ENCODE measurements at regions not wholly inside any gene's neighbourhood (a gene's known extent, or its start where the extent isn't known, plus 50 kb on each side); places are given as distances from the start of the nearest gene placed in this dataset.
"Not testable (repeated sequence)": the region's sequence is repeated elsewhere in the genome, so short reads cannot be mapped to it uniquely, and the experiment has no call there.

- FAIRE-seq, result no peak
- no peaks in the 10 kb centered on the region for H3K9me3 ChIP-seq (ENCODE audit: control insufficient read depth in 2 of 2, insufficient read depth in 1 of 2, low read depth in 1 of 2, low read length in 1 of 2)
- no peak overlapping the region for H3K4me3 ChIP-seq (ENCODE audit: low read depth in 1 of 3, low read length in 3 of 3)
- no peak for DNase-seq
- no peaks in the 10 kb centered on the region for H3K36me3 ChIP-seq (ENCODE audit: control insufficient read depth in 3 of 3, insufficient read depth in 2 of 3, low read depth in 1 of 3, low read length in 3 of 3)
- H3K4me1 ChIP-seq (ENCODE audit: control insufficient read depth in 3 of 3, insufficient read depth in 2 of 3, low read depth in 1 of 3, low read length in 2 of 3), result no peaks in the 10 kb centered on the region
- H3K27ac ChIP-seq (ENCODE audit: low read depth in 1 of 3, low read length in 2 of 3), result no peak overlapping the region
- WGBS, 3 donors, result 93 to 97% (median 95%) methylated on average over 4 of the region's 4 CpGs
- no peaks in the 10 kb centered on the region for H3K27me3 ChIP-seq (ENCODE audit: control insufficient read depth in 3 of 3, insufficient read depth in 3 of 3, low read length in 3 of 3)
These were observed 54.2 kb upstream of the NFIA start for GRCh38 chr1:61028136-61028535.

DNA sequence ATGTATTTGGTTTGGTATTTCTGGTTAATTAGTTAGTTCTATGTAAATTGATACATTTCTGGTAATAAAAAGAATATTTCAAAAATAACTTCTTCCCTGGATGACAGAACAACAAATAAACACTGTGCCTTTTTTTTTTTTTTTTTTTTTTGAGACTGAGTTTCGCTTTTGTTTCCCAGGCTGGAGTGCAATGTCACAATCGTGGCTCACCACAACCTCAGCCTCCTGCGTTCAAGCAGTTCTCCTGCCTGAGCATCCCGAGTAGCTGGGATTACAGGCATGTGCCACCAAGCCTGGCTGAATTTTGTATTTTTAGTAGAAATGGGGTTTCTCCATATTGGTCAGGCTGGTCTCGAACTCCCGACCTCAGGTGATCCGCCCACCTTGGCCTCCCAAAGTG, 64.3 kb upstream of the NFIA start:
- DNase-seq, result peak in 1 of 2 donors; percentile 10
- WGBS, 3 donors, result 50 to 63% (median 53%) methylated on average over 7 of the region's 7 CpGs
- H3K36me3 ChIP-seq (ENCODE audit: control insufficient read depth in 3 of 3, insufficient read depth in 2 of 3, low read depth in 1 of 3, low read length in 3 of 3); H3K27ac ChIP-seq (ENCODE audit: low read depth in 1 of 3, low read length in 2 of 3); H3K27me3 ChIP-seq (ENCODE audit: control insufficient read depth in 3 of 3, insufficient read depth in 3 of 3, low read length in 3 of 3); H3K4me3 ChIP-seq (ENCODE audit: low read depth in 1 of 3, low read length in 3 of 3); H3K9me3 ChIP-seq (ENCODE audit: control insufficient read depth in 2 of 2, insufficient read depth in 1 of 2, low read depth in 1 of 2, low read length in 1 of 2); H3K4me1 ChIP-seq (ENCODE audit: control insufficient read depth in 3 of 3, insufficient read depth in 2 of 3, low read depth in 1 of 3, low read length in 2 of 3); FAIRE-seq: not testable (repeated sequence)

DNA sequence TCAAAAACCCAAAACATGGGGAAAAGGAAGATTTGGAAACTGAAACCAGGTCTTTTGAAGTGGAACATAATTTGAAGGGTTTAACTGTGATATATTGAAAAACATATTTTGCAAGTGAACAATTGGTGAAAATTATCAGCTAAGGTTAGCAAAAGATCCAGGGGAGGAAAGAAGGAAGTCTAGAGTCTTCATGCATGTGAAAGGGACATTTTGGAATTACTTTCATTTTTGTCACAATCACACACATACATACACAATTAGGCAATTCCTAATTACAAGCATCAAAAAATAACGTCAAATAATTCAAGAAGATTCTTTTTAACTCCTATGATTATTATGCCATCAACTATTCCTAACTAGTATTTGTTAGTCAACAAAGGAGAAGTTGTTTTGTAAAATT, 64.7 kb upstream of the NFIA start:
- no peak for DNase-seq
- Histone ChIP-seq H3K4me1 (ENCODE audit: control insufficient read depth in 3 of 3, insufficient read depth in 2 of 3, low read depth in 1 of 3, low read length in 2 of 3) (no peaks in the 10 kb centered on the region), H3K27me3 (ENCODE audit: control insufficient read depth in 3 of 3, insufficient read depth in 3 of 3, low read length in 3 of 3) (peaks cover 0 to 3% (median 0%) of the 10 kb centered on the region in 3 donors), H3K9me3 (ENCODE audit: control insufficient read depth in 2 of 2, insufficient read depth in 1 of 2, low read depth in 1 of 2, low read length in 1 of 2) (no peaks in the 10 kb centered on the region), H3K27ac (ENCODE audit: low read depth in 1 of 3, low read length in 2 of 3) (no peak overlapping the region), H3K36me3 (ENCODE audit: control insufficient read depth in 3 of 3, insufficient read depth in 2 of 3, low read depth in 1 of 3, low read length in 3 of 3) (no peaks in the 10 kb centered on the region), H3K4me3 (ENCODE audit: low read depth in 1 of 3, low read length in 3 of 3) (no peak overlapping the region)
- no peak for FAIRE-seq
- 35 to 68% (median 43%) methylated on average over 1 of the region's 1 CpG for WGBS, 3 donors

GRCh38 chr1:61013946-61014667, 68.3 kb upstream of the NFIA start:
- no peaks in the 10 kb centered on the region for H3K36me3 ChIP-seq (ENCODE audit: control insufficient read depth in 3 of 3, insufficient read depth in 2 of 3, low read depth in 1 of 3, low read length in 3 of 3)
- no peak for FAIRE-seq
- H3K27ac ChIP-seq (ENCODE audit: low read depth in 1 of 3, low read length in 2 of 3), result no peak overlapping the region
- DNase-seq, result no peak
- H3K27me3 ChIP-seq (ENCODE audit: control insufficient read depth in 3 of 3, insufficient read depth in 3 of 3, low read length in 3 of 3), result peaks cover 0 to 3% (median 0%) of the 10 kb centered on the region in 3 donors
- 57 to 78% (median 65%) methylated on average over 4 of the region's 4 CpGs for WGBS, 3 donors
- H3K4me1 ChIP-seq (ENCODE audit: control insufficient read depth in 3 of 3, insufficient read depth in 2 of 3, low read depth in 1 of 3, low read length in 2 of 3), result no peaks in the 10 kb centered on the region
- no peak overlapping the region for H3K4me3 ChIP-seq (ENCODE audit: low read depth in 1 of 3, low read length in 3 of 3)
- no peaks in the 10 kb centered on the region for H3K9me3 ChIP-seq (ENCODE audit: control insufficient read depth in 2 of 2, insufficient read depth in 1 of 2, low read depth in 1 of 2, low read length in 1 of 2)

- H3K27me3 ChIP-seq (ENCODE audit: control insufficient read depth in 3 of 3, insufficient read depth in 3 of 3, low read length in 3 of 3), result peaks cover 0 to 3% (median 0%) of the 10 kb centered on the region in 3 donors
- H3K27ac ChIP-seq (ENCODE audit: low read depth in 1 of 3, low read length in 2 of 3), result no peak overlapping the region
- H3K9me3 ChIP-seq (ENCODE audit: control insufficient read depth in 2 of 2, insufficient read depth in 1 of 2, low read depth in 1 of 2, low read length in 1 of 2), result no peaks in the 10 kb centered on the region
- WGBS, 3 donors, result 82 to 90% (median 87%) methylated on average over 4 of the region's 4 CpGs
- no peak overlapping the region for H3K4me3 ChIP-seq (ENCODE audit: low read depth in 1 of 3, low read length in 3 of 3)
- no peaks in the 10 kb centered on the region for H3K4me1 ChIP-seq (ENCODE audit: control insufficient read depth in 3 of 3, insufficient read depth in 2 of 3, low read depth in 1 of 3, low read length in 2 of 3)
- DNase-seq (no peak), FAIRE-seq (no peak)
- H3K36me3 ChIP-seq (ENCODE audit: control insufficient read depth in 3 of 3, insufficient read depth in 2 of 3, low read depth in 1 of 3, low read length in 3 of 3), result no peaks in the 10 kb centered on the region
These were observed 69.0 kb upstream of the NFIA start for GRCh38 chr1:61013189-61013945.

DNA sequence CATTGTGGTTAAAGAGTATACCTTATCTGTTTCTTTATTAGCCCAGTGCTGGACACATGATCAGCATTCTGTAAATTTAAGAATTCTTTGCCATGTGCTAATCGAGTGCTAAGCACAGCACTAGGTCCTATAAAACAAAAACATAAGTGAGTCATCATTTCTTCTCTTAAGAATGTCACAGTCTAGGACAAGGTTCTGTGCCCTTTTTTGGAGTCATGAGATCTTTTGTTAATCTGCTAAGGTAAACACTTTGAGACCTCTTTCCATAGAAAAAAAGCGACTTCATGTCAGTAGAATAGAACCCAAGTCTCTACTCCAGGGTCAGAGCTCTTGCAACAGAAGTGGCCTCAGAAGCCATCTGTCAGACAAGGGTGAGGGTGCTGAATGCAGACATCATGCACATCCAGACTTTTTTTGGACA, 70.0 kb upstream of the NFIA start:
- Histone ChIP-seq H3K4me1 (ENCODE audit: control insufficient read depth in 3 of 3, insufficient read depth in 2 of 3, low read depth in 1 of 3, low read length in 2 of 3) (no peaks in the 10 kb centered on the region), H3K4me3 (ENCODE audit: low read depth in 1 of 3, low read length in 3 of 3) (no peak overlapping the region), H3K9me3 (ENCODE audit: control insufficient read depth in 2 of 2, insufficient read depth in 1 of 2, low read depth in 1 of 2, low read length in 1 of 2) (no peaks in the 10 kb centered on the region), H3K27me3 (ENCODE audit: control insufficient read depth in 3 of 3, insufficient read depth in 3 of 3, low read length in 3 of 3) (peaks cover 0 to 3% (median 0%) of the 10 kb centered on the region in 3 donors), H3K27ac (ENCODE audit: low read depth in 1 of 3, low read length in 2 of 3) (no peak overlapping the region), H3K36me3 (ENCODE audit: control insufficient read depth in 3 of 3, insufficient read depth in 2 of 3, low read depth in 1 of 3, low read length in 3 of 3) (no peaks in the 10 kb centered on the region)
- FAIRE-seq (no peak), DNase-seq (no peak)
- 32 to 63% (median 61%) methylated on average over 2 of the region's 2 CpGs for WGBS, 3 donors

DNA sequence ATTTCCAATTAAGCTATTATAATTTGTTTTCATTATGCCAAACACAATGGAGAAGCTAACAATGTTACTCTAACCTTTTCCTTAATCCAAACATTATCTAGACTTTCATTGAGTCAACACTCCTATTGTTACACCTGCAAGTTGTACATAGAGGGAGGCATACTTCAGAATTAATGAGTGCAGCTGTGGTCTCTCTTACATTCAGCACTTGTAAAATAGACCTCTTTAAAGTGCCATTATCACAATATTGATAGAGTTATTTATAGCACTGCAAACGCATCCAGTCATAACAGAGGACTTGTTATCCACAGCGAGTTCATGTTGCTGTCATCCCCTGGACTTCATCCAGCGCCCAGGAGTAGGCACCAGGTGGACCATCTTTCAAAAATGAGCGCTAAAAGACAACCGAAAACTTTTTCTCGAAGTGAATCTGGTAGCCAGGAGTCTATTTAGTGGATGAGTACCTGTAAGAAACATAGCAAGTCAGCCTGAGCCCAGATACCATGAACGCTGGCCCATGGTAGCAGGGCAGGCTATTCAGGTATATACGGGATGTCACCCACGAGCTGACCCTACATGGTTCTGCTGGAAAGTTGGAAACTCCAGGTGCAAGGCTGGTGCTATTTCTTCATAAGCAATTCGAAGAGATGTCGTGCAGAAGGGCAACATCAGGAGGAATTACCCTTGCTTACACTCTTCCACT, 70.6 kb upstream of the NFIA start:
- WGBS, 3 donors, result 58 to 75% (median 66%) methylated on average over 11 of the region's 11 CpGs
- no peak for FAIRE-seq
- no peak overlapping the region for H3K27ac ChIP-seq (ENCODE audit: low read depth in 1 of 3, low read length in 2 of 3)
- H3K27me3 ChIP-seq (ENCODE audit: control insufficient read depth in 3 of 3, insufficient read depth in 3 of 3, low read length in 3 of 3), result peaks cover 0 to 3% (median 0%) of the 10 kb centered on the region in 3 donors
- no peaks in the 10 kb centered on the region for H3K4me1 ChIP-seq (ENCODE audit: control insufficient read depth in 3 of 3, insufficient read depth in 2 of 3, low read depth in 1 of 3, low read length in 2 of 3)
- H3K9me3 ChIP-seq (ENCODE audit: control insufficient read depth in 2 of 2, insufficient read depth in 1 of 2, low read depth in 1 of 2, low read length in 1 of 2), result no peaks in the 10 kb centered on the region
- no peak overlapping the region for H3K4me3 ChIP-seq (ENCODE audit: low read depth in 1 of 3, low read length in 3 of 3)
- H3K36me3 ChIP-seq (ENCODE audit: control insufficient read depth in 3 of 3, insufficient read depth in 2 of 3, low read depth in 1 of 3, low read length in 3 of 3), result no peaks in the 10 kb centered on the region
- no peak for DNase-seq

DNA sequence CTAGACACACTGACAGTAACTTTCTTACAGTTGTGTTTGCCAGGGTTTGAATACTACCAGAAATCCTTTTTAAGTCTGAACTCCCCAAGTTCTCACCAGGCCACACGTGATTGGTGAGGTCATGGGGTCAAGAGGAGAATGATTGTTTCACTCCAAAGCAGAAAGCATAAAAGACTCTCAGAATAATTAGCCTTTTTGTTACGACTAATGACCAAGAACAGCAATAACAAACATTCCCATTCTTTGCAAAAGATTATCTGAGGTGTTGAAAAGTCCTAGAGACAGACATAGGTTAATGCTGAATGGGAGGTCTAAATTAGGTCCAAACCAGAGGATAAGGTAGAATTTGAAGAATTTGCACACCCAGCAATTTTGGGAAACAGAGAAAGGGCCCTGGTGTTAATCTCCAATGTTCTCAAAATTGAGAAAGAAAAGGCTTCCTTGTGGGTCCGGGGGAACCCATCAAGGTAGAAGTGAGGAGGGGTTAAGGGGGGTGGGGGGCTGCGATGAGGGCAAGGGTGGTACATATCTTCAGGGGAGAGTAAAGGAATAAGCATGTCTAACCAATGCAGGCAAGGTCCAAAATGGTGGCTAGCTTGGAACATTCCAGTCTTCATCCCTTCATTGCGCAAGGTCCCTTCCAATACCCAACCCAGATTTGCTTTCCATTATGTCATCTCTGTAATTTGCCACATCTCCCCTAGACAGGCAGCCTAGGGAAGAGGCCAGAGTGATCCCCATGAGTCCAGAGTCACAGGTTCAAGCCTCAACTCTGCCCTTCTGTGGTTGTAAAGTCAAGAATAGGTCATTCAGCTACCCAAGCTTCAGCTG, 74.6 kb upstream of the NFIA start:
- FAIRE-seq, result no peak
- no peaks in the 10 kb centered on the region for H3K9me3 ChIP-seq (ENCODE audit: control insufficient read depth in 2 of 2, insufficient read depth in 1 of 2, low read depth in 1 of 2, low read length in 1 of 2)
- DNase-seq, result no peak
- H3K27me3 ChIP-seq (ENCODE audit: control insufficient read depth in 3 of 3, insufficient read depth in 3 of 3, low read length in 3 of 3), result peaks cover 0 to 4% (median 0%) of the 10 kb centered on the region in 3 donors
- no peak overlapping the region for H3K27ac ChIP-seq (ENCODE audit: low read depth in 1 of 3, low read length in 2 of 3)
- no peaks in the 10 kb centered on the region for H3K36me3 ChIP-seq (ENCODE audit: control insufficient read depth in 3 of 3, insufficient read depth in 2 of 3, low read depth in 1 of 3, low read length in 3 of 3)
- WGBS, 3 donors, result 82 to 83% (median 82%) methylated on average over 5 of the region's 5 CpGs
- no peak overlapping the region for H3K4me3 ChIP-seq (ENCODE audit: low read depth in 1 of 3, low read length in 3 of 3)
- no peaks in the 10 kb centered on the region for H3K4me1 ChIP-seq (ENCODE audit: control insufficient read depth in 3 of 3, insufficient read depth in 2 of 3, low read depth in 1 of 3, low read length in 2 of 3)
